GM18507 (cell line): ENCODE measurements at regions not wholly inside any gene's neighbourhood (a gene's known extent, or its start where the extent isn't known, plus 50 kb on each side); places are given as distances from the start of the nearest gene placed in this dataset.
"Not testable (repeated sequence)": the region's sequence is repeated elsewhere in the genome, so short reads cannot be mapped to it uniquely, and the experiment has no call there.

Source experiments
- DNase-seq: peaks from one replicate; pipeline ENCODE4 v3.0.0; 2011; ENCODE audit warnings: low read depth; ENCODE audit not compliant: insufficient read length; ENCODE audit errors: extremely low spot score
- FAIRE-seq: peaks from 2 replicates; lab custom pipeline; 2011; peaks lifted over from hg19 to GRCh38; lab: Jason Lieb, UNC

DNA sequence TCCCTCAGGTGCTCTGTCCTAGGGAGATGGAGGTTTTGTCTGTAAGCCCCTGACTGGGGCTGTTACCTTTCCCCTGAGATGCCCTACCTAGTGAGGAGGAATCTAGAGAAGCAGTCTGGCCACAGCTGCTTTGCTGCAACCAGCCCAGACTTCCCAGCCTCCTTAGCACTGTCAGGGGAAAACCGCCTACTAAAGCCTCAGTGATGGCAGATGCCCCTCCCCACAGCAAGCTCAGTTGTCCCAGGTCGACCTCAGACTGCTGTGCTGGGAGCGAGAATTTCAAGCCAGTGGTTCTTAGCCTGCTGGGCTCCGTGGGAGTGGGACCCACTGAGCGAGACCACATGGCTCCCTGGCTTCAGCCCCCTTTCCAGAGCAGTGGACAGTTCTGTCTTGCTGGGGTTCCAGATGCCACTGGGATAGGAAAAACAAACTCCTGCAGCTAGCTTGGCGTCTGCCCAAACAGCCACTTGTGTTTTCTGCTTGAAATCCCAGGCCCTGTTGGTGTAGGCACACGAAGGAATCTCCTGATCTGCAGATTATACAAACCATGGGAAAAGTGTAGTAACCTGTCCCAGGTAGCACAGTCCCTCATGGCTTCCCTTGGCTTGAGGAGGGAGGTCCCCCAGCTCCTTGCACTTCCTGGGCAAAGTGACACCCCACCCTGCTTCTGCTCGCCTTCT is 146.4 kb upstream of the PROKR2 start:
- no peak for FAIRE-seq
- DNase-seq, result no peak

DNA sequence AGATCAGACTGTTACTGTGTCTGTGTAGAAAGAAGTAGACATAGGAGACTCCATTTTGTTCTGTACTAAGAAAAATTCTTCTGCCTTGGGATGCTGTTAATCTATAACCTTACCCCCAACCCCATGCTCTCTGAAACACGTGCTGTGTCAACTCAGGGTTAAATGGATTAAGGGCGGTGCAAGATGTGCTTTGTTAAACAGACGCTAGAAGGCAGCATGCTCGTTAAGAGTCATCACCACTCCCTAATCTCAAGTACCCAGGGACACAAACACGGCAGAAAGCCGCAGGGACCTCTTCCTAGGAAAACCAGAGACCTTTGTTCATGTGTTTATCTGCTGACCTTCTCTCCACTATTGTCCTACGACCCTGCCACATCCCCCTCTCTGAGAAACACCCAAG is 137.0 kb upstream of the PROKR2 start:
- DNase-seq, FAIRE-seq: not testable (repeated sequence)

GRCh38 chr20:5453316-5453715 is 136.6 kb upstream of the PROKR2 start:
- not testable (repeated sequence) for FAIRE-seq, DNase-seq

- not testable (repeated sequence) for DNase-seq, FAIRE-seq
Observed at GRCh38 chr20:5452691-5453090, 135.9 kb upstream of the PROKR2 start.

DNA sequence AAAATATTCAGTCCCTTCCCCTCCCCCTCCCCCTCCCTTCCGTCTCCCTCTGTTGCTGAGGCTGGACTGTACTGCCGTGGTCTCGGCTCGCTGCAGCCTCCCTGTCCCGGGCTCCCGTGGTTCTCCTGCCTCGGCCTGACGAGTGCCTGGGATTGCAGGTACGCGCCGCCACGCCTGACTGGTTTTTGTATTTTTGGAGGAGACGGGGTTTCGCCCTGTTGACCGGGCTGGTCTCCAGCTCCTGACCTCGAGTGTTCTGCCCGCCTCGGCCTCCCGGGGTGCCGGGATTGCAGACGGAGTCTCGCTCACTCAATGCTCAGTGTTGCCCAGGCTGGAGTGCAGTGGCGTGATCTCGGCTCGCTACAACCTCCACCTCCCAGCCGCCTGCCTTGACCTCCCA is 135.5 kb upstream of the PROKR2 start:
- not testable (repeated sequence) for DNase-seq, FAIRE-seq

DNA sequence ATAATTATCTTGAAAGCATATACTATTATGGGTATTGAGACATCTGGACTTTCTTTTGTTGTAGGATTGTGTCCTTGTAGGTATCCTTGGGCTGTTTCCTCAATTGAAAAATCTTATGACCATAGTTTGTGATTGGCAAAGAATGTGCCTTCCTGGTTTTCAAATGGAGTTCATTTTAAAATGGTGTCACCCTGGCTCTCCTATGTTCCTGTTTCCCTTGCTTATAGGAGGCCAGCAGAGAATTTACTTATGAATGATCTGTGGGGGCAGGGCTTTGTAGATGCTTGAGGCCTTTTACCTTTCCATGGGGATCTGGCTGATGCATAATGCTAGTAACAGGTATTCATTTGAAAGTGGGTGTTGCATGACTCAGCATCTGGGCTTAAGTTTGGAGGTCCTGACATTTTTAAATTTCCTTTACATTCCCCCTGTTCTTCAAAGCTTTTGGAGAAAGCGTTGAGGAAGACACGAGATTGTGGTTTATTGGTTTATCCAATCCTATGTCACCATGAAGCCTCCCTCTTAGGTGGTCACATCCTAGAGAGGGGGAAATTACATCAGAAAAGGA is 135.0 kb upstream of the PROKR2 start:
- FAIRE-seq (no peak), DNase-seq (no peak)

GRCh38 chr20:5448449-5449118 is 131.8 kb upstream of the PROKR2 start:
- FAIRE-seq (peak; percentile 83), DNase-seq (peak; percentile 30)

GRCh38 chr20:5447188-5447587 is 130.4 kb upstream of the PROKR2 start:
- FAIRE-seq (no peak), DNase-seq (no peak)

DNA sequence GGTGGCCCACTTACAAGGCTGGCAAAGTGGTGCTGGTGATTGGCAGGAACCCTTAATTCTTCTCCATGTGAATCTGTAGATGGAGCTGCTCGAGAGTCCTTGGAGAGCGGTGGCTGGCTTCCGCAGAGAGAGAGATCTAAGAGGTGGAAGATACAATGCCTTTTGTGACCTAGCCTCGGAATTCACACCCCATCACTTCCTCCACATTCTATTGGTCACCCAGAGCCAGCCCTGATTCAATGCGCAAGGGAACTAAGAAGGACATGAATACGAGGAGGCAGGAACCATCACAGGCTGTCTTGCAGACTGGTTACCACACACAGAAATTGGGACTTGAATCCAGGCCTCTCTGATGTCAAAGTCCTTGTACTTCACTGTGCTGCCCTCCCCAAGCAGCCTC is 128.9 kb upstream of the PROKR2 start:
- no peak for DNase-seq
- FAIRE-seq, result no peak

- DNase-seq (no peak), FAIRE-seq (no peak)
Observed at GRCh38 chr20:5442101-5442500, 125.3 kb upstream of the PROKR2 start.

- FAIRE-seq, result no peak
- DNase-seq, result no peak
Observed at GRCh38 chr20:5434116-5434515, 117.4 kb upstream of the PROKR2 start.

- DNase-seq (no peak), FAIRE-seq (no peak)
Observed at GRCh38 chr20:5433352-5433751, 116.6 kb upstream of the PROKR2 start.

- FAIRE-seq, result no peak
Observed at GRCh38 chr20:5432030-5432429, 115.3 kb upstream of the PROKR2 start.

DNA sequence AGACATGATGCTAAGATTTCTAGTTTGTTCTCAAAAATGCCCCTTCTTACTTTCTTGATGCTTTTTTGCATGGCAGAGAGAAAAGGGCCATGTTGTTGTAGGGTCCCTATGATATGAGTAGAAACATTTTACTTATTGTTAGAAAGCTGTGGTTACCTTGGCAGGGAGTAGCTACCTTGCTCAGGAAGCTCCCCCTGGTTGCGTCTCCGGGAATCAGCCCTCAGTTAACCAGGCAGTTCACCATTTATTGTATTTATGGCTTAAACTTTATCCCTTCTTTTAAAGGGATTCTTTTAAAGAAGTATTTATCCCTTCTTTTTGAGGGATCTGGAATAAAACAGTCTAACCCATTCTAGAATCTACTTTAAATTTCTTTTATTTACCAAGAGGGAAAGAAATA is 113.9 kb upstream of the PROKR2 start:
- no peak for FAIRE-seq

More at GRCh38 chr20:5432030-5432429, 115.3 kb upstream of the PROKR2 start:
- no peak for DNase-seq

DNA sequence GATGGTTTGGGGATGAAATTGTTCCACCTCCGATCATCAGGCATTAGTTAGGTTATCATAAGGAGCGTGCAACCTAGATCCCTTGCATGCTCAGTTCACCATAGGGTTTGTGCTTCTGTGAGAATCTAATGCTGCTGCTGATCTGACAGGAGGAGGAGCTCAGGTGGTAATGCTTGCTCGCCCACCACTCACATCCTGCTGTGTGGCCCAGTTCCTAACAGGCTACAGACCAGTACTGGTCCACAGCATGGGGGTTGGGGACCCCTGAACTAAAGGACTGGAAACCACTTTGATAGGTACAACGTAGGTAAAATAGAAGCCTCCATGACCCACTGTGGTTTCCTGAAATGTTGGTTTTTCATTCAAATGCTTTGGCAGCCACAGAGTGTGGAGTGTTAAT is 109.3 kb upstream of the PROKR2 start:
- FAIRE-seq (no peak), DNase-seq (no peak)

More for the DNA sequence above, 113.9 kb upstream of the PROKR2 start:
- no peak for DNase-seq

DNA sequence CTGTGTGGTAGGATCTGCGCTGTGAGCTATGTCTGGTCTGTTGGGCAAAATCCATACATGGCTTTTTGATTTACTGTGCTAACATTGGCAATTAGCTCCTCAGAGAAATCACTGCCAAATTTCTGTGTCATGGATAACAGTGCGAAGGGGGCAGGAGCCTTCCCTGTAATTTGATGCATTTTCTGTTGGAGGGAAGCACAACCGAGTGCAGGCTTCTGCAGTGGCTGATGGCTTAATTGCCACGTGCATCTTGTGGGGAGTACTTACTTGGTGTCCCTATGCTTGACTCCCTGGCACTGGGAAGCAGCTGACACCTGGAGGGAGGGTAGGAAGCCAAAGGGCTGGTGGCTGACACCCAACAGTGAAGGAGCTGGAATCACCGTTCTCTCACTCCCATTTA is 99.3 kb upstream of the PROKR2 start:
- no peak for DNase-seq
- FAIRE-seq, result no peak

GRCh38 chr20:5413394-5413793 is 96.6 kb upstream of the PROKR2 start:
- DNase-seq (no peak), FAIRE-seq (no peak)

DNA sequence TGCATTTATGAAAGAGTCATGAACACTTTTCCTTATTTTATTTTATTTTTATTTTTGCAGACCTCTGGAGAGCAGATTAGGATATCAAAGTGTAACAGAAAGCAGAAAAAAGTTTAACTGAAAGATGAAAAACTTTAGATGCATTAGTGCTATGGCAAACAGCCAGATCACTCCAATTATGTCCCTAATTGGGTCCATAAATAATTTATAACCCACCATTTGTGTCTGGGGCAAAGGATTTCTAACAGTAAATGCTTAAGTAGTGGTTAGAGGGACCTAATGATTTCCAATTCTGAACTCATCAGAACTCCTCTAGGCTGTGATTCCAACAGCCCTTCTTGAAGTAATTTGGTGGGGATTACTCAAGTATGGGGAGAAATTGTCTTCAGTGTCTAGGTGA is 93.7 kb upstream of the PROKR2 start:
- FAIRE-seq (no peak), DNase-seq (no peak)

DNA sequence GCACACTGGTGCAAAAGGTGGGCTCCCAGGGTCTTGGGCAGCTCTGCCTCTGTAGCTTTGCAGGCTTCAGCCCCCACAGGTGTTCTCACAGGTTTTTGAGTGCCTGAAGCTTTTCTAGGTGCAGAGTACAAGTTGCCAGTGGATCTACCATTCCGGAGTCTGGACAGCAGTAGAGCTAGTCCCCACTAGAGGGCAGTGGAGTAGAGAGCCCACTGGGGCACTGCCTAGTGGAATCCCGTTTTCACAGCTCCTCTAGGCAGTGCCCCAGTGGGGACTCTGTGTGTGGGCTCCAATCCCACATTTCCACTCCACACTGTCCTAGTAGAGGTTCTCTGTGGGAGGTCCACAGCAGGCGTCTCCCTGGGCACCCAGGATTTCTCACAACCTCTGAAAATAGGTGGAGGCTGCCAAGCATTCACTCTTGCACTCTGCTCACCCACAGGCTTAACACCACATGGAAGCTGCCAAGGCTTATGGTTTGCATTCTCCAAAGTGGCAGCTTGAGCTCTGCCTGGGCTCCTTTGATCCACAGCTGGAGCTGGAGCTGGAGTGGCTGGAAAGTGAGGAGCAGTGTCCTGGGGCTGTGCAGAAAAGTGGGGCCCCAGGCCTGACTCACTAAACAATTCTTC is 86.3 kb upstream of the PROKR2 start:
- peak; percentile 9 for DNase-seq
- FAIRE-seq, result peak; percentile 62

DNA sequence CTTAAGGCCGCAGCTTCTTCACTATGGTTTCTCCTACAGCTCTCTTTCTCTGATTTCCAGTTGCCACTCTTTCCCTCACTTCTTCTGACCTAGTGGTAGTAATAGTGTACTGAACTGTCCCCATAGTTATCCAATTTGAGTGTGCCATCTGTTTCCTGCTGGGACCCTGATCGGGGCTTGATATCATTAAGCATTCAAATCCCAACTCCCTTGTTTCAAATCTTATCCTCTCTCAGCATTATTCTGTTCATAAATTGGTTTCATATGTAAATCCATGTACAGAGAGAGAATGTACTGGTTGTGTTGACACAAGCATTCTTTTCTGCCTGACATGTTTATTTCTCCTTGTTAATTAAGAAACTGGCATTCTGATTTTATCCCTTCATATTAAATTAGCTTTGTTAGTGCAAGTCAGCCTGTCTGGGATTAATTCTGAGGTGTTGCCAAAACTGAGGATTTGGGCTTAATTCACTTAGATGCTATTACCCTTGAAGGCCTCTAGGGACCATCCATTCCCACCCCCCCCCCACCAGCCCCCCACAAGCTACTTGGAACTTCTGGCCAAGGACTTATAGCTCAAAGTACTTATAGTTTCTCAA is 84.6 kb upstream of the PROKR2 start:
- FAIRE-seq (no peak), DNase-seq (no peak)
